GM13977 (cell line): ENCODE measurements at regions not wholly inside any gene's neighbourhood (a gene's known extent, or its start where the extent isn't known, plus 50 kb on each side); places are given as distances from the start of the nearest gene placed in this dataset.

Experiments
- DNase-seq: peaks from one replicate; pipeline ENCODE4 v3.0.0; 2012; ENCODE audit warnings: low spot score
- in situ Hi-C: fragments of 300-500 bp; cut with MboI; formaldehyde crosslinking; loops from one replicate; pipeline ENCODE4 v1.12.0; 2022; ENCODE audit warnings: low sequenced_read_pairs, low pct_unique_long_range_greater_than_20kb, mixed read lengths, inconsistent platforms; ENCODE audit not compliant: unreplicated experiment
- TF ChIP-seq, protein P1 (sequence below): IDR thresholded peaks from 2 replicates; pipeline ENCODE4 v1.5.1; 2012; ENCODE audit warnings: mild to moderate bottlenecking, control low read depth; ENCODE audit not compliant: insufficient read depth; ENCODE audit errors: extremely low read depth, missing control alignments

DNA sequence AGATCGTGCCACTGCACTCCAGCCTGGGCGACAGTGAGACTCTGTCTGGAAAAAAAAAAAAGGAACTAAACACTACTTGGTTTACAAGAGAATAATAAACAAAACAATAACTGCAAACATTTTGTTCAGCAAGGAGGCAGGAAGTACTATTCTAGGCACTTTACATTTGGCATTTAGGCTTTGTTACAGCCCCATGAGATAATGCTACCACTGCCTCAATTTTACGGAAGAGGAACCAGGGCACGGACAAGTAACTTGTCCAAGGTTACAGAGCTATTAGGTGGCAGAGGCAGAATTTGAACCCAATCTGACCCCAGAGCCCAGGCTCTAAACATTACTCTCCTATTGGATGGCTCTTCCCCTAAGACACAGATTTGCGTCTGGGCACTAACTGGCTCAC lies 108.7 kb upstream of the AKIP1 start:
- TF ChIP-seq, protein P1, sequence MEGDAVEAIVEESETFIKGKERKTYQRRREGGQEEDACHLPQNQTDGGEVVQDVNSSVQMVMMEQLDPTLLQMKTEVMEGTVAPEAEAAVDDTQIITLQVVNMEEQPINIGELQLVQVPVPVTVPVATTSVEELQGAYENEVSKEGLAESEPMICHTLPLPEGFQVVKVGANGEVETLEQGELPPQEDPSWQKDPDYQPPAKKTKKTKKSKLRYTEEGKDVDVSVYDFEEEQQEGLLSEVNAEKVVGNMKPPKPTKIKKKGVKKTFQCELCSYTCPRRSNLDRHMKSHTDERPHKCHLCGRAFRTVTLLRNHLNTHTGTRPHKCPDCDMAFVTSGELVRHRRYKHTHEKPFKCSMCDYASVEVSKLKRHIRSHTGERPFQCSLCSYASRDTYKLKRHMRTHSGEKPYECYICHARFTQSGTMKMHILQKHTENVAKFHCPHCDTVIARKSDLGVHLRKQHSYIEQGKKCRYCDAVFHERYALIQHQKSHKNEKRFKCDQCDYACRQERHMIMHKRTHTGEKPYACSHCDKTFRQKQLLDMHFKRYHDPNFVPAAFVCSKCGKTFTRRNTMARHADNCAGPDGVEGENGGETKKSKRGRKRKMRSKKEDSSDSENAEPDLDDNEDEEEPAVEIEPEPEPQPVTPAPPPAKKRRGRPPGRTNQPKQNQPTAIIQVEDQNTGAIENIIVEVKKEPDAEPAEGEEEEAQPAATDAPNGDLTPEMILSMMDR = no peak
- in situ Hi-C loops = no loop called here

DNA sequence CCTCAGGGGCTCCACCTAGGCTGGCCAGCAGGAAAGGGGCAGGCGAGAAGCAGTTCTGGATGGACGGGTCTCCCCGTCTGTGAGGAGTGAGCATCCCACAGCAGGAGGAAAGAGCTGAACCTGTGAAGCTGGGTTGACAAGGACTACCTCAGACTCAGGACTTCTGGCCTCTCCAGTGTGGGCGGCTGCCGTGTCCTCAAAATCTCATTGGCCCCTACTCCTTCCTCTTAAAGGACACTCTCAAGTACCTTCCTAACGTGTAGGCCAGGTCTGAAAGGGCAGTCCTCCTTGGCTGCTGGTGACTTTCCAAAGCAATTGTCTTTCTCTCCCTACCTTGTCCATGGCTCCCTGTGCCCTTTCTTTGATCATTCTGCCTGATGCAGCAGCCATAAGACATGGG lies 107.0 kb upstream of the AKIP1 start:
- TF ChIP-seq, protein P1 = no peak
- in situ Hi-C loops = no loop called here
- no peak for DNase-seq

More for the DNA sequence above, 108.7 kb upstream of the AKIP1 start:
- no peak for DNase-seq

DNA sequence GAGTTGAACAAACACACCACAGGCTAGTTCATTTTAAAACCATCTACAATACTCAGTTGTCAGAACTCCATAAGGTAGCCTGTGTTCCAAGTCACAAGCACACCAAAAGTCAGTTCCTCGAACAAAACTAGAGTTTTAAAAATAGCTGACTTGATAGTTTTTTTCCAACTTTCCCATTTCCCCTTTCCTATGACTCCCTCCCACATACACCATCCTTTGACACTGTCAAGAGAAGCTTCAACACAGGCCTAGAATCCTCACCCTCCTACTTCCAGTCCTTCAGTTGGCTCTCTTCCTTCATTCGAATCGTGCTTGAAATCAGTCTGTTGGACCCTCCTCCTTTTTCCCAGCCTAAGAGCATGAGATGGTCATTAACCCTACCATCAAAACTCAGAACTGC lies 105.7 kb upstream of the AKIP1 start:
- TF ChIP-seq, protein P1 = no peak
- in situ Hi-C loops = no loop called here
- DNase-seq = no peak

DNA sequence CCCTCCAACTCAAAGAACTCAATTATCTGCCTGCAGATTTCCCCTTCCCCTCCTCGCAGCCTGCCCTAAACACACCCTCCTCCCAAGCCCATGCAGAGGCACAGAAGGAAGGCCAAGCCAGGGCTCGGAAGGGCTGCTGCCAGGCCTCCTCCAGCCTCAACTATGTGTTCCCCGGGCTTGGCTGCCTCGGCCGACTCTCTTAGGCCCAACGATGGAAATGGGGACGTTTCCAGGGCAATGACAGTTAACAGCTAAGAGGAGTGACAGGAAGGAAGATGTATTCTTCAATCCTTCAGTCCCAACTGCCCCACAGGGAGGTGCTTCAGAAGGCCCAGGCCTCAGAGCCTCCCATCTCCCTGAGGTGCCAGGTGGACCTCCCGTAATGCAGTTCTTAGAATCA lies 104.0 kb upstream of the AKIP1 start:
- TF ChIP-seq, protein P1 = no peak
- no peak for DNase-seq
- in situ Hi-C loops = no loop called here

DNA sequence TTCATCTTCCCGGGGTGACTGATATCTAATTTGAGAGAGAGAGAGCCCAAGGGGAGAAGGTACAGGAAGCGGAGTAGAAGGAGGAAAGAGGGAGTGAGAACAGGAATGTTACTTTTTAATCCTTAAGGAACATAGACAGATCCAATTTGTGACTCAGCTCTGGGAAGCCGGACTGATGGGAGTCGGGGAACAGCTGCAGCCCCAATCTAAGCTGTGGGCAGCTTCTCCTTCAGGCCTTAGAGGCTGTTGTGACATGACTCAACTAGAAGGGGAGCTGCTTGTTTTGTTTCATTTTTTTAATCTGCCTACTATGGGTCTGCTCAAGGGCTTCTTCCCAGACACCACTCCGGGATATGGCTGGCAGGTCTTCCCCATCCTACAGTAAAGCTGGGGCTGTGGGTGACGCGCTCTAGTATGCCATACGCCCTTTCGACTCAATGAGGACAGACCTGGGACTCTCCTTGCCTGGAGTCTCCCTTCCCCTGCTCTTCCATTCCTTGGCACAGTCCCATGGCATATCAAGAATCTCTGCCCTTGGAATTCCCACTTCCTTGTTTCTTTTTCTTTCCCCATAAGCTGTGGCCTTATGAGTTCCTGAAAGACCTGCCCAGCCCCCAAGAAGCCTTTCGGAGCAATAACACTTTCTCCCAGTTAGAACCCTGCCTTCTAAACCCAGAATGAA lies 103.3 kb upstream of the AKIP1 start:
- in situ Hi-C loops = no loop called here
- no peak for DNase-seq
- TF ChIP-seq, protein P1 = no peak

DNA sequence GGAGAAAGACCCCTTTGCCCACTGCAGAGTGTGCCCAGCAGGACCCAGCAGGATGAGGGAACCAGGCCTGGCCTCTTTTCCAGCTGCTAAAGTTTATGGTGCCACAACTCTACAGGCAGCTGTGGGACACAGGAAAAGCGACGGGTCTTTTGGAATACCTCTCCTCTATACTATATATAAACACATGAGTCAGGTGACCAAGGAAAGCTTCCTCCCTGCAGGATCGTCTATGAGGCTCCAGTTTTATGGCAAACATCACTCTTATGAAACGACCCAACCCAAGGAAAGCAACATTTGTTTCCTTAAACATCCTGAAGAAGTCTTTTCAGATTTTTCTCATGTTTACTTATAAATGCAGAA lies 102.8 kb upstream of the AKIP1 start:
- TF ChIP-seq, protein P1 = no peak
- in situ Hi-C loops = no loop called here
- DNase-seq = no peak
